GM12891 (cell line): ENCODE measurements at regions not wholly inside any gene's neighbourhood (a gene's known extent, or its start where the extent isn't known, plus 50 kb on each side); places are given as distances from the start of the nearest gene placed in this dataset.

Experiments
- PAX5 ChIP-seq: IDR thresholded peaks from 2 replicates; pipeline ENCODE4 v1.6.1; 2011; ENCODE audit warnings: low read length, moderate library complexity, mild to moderate bottlenecking; ENCODE audit not compliant: insufficient read depth, severe bottlenecking
- POLR2A ChIP-seq: IDR thresholded peaks from 2 replicates; pipeline ENCODE4 v1.6.1; 2011; ENCODE audit warnings: low read depth, low read length, control low read depth
- POLR2AphosphoS5 ChIP-seq: IDR thresholded peaks from 2 replicates; pipeline ENCODE4 v1.6.1; 2011; ENCODE audit warnings: low read depth, low read length, control low read depth
- POU2F2 ChIP-seq: IDR thresholded peaks from 2 replicates; pipeline ENCODE4 v1.6.1; 2011; ENCODE audit warnings: low read depth, mild to moderate bottlenecking, control low read depth, low read length, moderate library complexity
- SPI1 ChIP-seq: IDR thresholded peaks from 2 replicates; pipeline ENCODE4 v1.6.1; 2011; ENCODE audit warnings: low read depth, low read length, control low read depth
- TAF1 ChIP-seq: IDR thresholded peaks from 2 replicates; pipeline ENCODE4 v1.6.1; 2011; ENCODE audit warnings: low read depth, low read length, control low read depth

DNA sequence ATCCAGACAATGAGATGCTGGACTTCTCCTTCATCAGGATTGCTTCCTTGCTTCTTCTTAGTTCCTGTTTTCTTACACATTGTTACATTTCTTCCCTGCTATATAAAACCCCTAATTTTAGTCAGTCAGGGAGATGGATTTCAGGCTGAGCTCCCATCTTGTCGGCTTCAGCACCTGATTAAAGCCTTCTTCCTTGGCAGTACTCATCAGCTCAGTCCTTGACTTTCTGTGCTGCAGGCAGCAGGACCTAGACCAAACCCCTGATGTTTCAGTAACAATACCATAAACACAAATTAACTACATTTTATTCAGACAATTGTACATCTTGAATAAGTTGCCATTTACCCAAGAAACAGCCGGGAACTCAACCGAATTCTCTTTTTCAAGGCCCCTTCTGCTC lies 156.4 kb upstream of the RREB1 start:
- TF ChIP-seq SPI1 (no peak), POLR2A (no peak), POLR2AphosphoS5 (no peak), TAF1 (no peak), POU2F2 (no peak), PAX5 (no peak)
